Gastrocnemius medialis (tissue), 4 donors: ENCODE measurements at regions not wholly inside any gene's neighbourhood (a gene's known extent, or its start where the extent isn't known, plus 50 kb on each side); places are given as distances from the start of the nearest gene placed in this dataset.

Experiments used
- POLR2A ChIP-seq, 2 donors: fragments of 450-650 bp; IDR thresholded peaks; one replicate each; pipeline ENCODE4 v1.6.1; 2017; ENCODE audit warnings: antibody characterized with exemption in 2 of 2, mild to moderate bottlenecking in 2 of 2, moderate library complexity in 2 of 2
- TF ChIP-seq, protein P1 (sequence below), 5 experiments: fragments of 450-650 bp in 3 of 5; fragments of 200-600 bp in 2 of 5; sonication (generic) in 2 of 5; IDR thresholded peaks in 4 of 5; conservative IDR thresholded peaks in 1 of 5; 1 replicate in 4 of 5; 2 replicates in 1 of 5; pipeline ENCODE4 v1.5.1; 2016 to 2019; ENCODE audit warnings: antibody characterized with exemption in 5 of 5, mild to moderate bottlenecking in 3 of 5, moderate library complexity in 3 of 5

DNA sequence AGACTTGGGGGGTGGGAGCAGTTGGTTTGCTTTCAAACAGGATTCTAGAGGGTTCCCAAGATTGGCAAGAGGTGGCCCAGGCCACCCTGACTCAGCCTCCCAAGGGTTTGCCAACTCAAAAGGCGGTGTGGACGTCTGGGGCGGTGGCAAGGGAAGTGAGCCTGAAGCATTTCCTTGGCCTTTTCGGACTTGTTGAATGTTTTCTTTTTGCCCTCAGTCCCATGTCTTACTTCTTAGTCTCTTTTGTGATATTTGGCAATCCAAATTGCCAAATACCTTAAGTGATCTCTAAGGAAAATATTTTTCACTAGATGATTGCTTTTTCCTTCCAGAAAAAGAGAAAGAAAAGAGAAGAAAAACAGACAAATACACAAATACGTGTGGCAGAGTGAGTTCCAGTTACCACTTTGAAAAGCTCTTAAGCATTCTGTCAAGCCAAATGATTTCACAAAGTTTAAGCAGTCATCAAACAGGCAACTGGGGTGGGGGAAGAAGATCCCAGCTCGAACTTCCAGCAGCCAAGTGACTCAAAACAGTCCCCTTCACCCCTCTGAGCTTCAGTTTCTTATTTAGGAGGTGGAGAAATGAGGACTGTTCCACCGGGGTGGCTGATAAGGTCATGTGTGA is 374.6 kb upstream of the USP24 start:
- TF ChIP-seq, protein P1, sequence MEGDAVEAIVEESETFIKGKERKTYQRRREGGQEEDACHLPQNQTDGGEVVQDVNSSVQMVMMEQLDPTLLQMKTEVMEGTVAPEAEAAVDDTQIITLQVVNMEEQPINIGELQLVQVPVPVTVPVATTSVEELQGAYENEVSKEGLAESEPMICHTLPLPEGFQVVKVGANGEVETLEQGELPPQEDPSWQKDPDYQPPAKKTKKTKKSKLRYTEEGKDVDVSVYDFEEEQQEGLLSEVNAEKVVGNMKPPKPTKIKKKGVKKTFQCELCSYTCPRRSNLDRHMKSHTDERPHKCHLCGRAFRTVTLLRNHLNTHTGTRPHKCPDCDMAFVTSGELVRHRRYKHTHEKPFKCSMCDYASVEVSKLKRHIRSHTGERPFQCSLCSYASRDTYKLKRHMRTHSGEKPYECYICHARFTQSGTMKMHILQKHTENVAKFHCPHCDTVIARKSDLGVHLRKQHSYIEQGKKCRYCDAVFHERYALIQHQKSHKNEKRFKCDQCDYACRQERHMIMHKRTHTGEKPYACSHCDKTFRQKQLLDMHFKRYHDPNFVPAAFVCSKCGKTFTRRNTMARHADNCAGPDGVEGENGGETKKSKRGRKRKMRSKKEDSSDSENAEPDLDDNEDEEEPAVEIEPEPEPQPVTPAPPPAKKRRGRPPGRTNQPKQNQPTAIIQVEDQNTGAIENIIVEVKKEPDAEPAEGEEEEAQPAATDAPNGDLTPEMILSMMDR (IDR thresholded peaks at IDR 0.05 in 4 of 5, conservative IDR thresholded peaks at IDR 0.05 in 1 of 5) = no peak
- no peak for TF ChIP-seq POLR2A (IDR thresholded peaks at IDR 0.05)
